GM19328 (cell line): ENCODE measurements at regions not wholly inside any gene's neighbourhood (a gene's known extent, or its start where the extent isn't known, plus 50 kb on each side); places are given as distances from the start of the nearest gene placed in this dataset.

Experiments used
- ATAC-seq: cut with Tn5 transposase; IDR thresholded peaks from one replicate; pipeline ENCODE4 v1.9.1; 2021; ENCODE audit warnings: mild to moderate bottlenecking, moderate library complexity; ENCODE audit not compliant: unreplicated experiment

DNA sequence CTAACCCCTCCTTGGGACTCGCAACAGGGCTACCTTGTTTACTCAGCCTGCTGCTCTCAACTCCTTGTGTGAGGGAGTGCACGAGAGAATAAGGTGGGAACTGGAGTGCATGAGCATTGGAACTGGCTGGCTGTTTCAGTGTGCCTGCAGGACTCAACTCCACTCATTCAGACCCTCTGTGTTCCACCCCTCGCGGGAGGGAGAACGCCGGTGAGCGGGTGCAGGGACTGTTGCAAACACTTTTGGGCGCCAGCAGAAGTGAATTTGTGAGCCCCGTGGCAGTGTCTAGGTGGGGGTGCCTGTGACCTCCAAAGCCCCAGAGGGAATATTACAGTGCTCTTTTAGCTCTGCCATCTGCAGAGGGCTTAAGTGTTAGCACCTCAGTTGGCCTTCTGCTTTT, 1978.3 kb upstream of the PIK3C3 start:
- no peak for ATAC-seq

DNA sequence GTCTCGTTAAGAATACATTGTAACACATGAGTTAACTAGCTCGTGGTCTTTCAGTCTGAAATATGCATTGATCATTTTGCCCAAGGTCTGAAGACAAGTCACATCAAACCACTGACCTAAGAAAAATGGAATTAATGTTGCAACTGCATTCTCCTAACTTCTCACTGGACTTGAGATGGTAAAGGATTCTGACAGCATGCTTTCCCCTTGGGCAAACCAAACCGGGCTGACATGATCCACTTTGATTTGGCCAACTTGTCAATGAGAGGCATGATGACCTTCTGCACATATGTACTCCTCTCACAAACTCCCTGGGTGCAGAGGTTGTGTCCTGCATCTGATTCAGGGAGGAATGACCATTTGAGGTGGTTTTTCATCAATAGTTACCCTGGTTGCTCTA, 1982.5 kb upstream of the PIK3C3 start:
- ATAC-seq, result no peak

DNA sequence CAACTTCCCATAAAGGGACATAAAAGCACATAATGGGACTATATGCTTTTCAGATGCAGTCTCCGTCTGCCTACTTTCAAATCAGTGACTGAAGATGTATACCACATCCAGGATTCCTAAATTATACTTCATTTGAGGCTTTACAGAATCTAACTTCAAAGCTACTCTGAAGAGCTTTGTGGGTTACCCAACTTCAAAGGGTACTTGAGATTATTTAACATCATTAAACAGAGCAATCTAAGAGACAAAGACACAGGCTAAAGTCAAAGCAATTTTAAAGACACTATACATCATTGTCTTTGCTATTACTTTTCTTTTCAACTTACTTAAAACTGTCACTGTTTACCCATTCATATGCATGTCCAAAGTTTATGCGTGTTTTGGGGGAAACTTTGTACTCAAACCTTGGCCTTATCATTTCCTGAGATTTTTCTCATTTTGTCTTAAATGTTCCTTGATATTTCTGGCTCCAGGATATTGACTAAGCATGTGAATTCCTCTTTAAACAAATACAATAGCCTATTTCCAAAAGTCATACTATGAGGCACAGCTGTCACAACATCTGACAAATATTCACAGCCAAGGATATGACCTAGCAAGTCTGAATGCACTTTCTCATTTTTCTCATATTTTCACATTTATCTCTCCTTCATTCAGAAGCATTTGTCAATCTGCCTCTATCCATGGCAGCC, 1985.1 kb upstream of the PIK3C3 start:
- ATAC-seq, result no peak

DNA sequence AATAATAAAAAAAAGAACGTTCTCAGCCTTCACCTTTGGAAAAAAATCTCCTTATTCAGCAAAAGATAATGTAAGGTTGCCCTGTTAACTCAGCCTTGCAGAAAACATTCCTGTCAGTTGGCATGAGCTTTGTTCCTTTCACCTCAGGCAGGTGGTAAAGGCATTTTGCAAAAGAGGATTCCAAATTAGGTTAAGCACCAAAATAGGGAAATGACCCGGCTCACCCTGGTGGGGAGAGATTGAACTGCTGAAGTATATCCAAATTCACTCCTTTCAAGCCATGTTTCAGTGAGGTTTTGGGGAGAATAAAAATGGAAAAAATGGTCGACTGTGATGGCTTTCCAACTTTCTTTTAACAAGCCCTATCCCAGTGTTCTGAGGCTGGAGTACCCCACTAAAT, 1988.8 kb upstream of the PIK3C3 start:
- no peak for ATAC-seq

DNA sequence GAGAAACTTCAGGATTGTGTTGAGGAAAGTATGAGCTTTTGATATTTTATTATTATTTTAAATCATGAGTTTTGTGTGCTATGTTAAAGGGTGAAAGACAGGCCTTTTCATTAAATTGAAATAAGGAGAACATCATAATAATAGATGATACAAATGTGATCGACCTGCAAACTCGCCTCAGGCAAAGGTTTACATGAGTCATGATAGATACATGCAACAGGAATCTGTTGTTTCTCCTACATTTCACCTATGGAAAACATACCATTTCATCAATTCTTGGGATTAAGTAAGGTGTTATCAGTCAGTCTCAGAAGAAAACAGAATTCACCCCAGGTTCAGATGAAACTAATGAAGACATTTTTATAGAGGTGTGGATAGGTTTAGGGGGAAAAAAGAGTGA, 1992.5 kb upstream of the PIK3C3 start:
- ATAC-seq, result no peak

DNA sequence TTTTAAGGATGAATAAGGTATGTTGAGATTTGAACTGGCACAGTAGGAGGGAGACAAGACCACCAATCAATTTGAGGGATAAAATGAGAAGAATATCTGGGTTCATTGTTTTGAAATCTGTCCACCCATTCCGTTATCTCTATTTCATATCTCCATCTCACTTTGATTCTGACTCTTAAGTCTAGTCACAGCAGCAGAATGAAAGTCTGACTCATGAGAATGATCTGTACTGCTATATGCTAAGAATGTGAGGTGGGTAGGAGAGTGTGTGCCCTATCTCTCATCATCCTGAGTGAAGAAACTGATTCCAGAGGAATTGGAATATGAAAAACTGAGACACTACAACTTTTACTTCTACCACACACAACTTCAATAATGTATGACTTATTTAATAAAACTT, 1994.5 kb upstream of the PIK3C3 start:
- ATAC-seq, result no peak

DNA sequence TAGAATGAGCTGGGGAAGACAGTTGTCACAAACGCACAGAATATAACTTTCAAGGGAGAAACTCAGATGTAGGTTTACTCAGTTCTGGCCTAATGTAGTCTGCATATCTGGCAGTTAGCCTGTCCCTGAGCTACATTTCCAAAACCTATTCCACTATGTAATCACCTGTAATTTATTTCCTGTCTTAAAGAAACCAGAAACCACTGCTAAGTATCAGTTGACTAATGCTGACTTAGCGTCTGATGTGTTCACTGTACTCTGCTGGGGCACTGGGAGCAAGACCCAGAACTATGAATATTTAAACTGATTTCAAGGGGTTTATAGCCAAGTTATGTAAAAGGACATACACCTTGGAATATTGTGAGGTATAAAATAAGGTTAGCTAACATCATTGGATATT, 1995.2 kb upstream of the PIK3C3 start:
- ATAC-seq, result no peak

DNA sequence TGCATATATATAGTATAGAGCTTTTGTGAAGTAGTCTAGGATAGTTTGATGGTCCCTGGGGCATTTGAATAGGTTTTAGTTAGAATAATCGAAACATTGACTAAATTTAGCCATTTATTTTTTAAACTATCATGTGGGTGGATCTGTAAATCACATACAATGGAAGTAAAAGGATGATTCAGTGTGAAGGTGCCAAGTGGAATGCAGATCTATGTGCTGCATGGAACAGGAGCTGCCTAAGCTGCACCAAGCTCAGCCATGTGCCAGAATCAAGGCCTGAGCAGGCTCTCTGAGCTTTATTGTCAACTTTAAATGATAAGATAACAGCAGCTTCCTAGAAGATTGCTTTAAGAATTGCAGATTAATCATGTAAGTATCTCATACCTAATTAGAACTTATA, 1996.2 kb upstream of the PIK3C3 start:
- ATAC-seq, result no peak

DNA sequence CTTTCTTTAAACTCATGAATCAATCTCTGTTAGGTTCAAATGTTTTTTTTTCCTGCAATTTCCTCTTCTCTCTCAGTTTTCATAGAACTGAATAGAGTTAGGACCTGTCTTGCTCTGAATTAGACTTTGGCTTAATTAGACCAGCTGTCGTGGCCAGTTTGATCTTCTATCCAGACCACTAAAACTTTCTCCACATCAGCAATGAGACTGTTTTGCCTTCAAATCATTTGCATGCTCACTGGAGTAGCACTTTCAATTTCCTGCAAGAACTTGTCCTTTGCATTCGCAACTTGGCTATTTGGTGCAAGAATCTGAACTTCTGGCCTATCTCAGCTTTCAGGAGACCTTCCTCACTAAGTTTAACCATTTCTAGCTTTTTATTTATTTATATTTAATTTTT, 2002.2 kb upstream of the PIK3C3 start:
- no peak for ATAC-seq

DNA sequence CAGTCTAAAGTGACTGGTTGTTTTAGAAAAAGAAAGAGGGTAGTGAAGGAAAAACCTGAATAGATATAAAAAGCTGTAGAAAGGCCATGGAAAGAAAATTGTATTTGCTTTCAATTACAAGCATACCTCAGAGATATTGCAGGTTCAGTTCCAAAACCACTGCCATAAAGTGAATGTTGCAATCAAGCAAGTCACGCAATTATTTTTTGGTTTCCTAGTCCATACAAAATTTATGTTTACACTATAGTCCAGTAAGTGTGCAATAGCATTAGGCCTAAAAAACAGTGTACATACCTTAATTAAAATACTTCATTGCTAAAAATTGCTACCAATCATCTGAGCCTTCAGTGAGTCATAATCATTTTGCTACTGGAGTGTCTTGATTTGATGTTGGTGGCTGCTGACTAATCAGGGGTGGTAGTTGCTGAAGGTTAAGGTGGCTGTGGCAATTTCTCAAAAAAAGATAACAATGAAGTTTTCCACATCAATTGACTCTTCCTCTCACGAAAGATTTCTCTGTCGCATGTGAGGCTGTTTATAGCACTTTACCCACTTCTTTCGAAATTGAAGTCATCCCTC, 2003.8 kb upstream of the PIK3C3 start:
- no peak for ATAC-seq

DNA sequence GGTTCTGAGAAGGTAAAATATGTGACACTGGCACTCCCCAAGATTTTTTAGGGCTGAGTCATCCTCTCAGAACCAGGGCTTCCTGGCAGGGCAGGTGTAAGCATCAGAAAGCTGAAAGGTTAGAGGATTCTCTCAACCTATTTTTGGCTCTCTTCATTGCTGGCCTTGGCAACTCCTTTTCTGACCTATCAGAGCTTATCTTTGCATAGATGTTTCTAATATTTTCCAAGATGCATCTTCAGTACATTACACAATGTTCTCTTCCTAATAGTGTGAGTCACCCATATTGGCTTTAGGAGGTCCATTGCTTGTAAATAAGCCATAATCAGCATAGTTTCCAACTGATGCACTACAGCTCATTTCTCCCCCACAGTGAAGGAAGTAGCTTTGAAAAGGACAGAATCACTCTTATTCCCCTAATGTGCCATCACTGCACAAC, 2008.4 kb upstream of the PIK3C3 start:
- ATAC-seq, result no peak

DNA sequence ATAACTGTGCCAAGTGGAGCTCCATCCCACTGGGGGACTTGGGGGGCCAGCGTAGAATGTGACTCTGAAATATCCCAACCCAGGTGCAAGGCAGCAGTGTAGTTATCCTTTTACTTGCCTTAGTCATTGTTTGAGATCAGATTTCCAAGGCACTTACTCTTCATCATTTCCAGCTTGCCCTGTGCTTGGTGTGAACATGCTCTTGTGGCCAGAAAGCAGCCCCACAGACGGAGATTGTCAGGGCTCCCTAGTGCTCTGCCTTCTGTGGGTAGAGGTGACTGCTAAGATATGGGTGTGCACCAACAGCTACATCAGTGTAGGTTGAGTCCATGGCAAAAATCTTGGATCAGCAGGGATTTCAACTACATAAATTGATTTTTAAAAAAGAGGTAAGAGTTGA, 2010.0 kb upstream of the PIK3C3 start:
- no peak for ATAC-seq

DNA sequence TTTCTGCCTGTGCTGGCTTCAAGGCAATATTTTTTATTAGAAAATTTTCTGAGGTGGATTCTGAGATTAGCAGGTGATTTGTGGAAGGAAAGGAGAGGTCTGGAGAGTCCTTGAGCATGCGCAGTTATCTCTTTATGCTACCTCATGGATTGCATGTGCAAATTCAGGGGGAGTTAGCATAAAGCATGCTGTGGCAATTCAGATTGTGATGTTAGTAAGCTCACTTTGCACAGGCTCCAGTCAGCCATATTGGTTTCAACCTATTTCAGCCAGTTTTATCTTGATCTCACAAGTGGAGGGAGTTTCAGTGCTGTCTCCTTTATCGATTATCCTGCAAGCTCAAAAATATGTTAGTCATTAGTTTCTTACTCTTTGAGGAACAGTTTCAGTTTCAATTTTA, 2012.3 kb upstream of the PIK3C3 start:
- ATAC-seq, result no peak

DNA sequence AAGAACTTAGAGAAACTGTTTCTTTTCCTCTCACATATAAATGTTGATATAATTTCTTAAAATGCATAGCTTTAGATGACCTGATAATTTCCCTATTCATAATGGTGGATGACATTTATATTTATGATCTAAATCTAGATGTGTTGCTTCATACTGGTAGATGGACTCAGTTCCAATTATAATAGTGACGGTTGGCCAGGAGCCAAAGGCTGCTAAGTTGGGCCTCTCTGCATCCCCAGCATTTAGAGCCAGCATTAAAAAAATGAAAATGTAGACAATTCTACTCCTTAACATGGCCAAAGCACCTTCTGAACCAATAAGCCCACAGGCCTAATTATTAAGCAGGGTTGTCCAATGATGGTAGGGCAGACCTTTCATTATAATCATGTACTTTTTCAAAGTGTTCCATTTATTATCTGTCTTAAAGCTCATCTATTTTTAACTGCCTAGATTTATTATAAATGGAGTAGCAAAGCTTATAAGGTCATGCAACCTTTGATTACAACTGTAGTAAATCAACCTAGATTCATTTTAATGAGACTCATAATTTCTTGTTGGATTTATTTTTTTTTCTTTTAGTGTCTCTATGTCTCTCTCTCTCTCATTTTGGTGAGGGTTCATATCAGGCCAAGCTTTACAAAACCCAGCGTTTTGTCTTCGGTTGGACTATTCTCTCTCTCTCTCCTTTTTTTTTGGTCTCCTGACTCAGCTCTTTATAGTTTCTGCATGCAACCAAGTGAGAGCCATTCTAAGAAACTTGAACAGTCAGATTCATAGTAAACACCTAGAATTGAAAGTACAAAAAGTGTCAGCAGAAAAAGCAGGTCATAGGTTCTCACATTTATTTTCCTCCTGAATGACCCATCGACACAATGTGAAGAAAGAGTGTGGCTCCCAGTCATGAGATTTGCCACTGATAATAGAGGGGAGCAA, 2016.1 kb upstream of the PIK3C3 start:
- no peak for ATAC-seq

DNA sequence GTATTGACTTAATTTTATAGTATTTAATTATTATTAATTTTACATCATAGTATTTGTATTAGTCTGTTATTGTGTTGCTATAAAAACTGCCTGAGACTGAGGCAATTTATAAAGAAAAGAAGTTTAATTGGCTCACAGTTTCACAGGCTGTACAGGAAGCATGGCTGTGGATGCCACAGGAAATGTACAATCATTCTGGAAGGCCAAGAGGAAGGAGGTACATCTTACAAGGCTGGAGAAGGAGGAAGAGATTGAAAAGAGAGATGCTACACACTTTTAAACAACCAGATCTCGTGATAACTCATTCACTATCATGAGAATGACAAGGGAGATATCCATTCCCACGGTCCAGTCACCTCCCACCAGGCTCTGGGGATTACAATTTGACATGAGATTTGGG, 2019.4 kb upstream of the PIK3C3 start:
- no peak for ATAC-seq

DNA sequence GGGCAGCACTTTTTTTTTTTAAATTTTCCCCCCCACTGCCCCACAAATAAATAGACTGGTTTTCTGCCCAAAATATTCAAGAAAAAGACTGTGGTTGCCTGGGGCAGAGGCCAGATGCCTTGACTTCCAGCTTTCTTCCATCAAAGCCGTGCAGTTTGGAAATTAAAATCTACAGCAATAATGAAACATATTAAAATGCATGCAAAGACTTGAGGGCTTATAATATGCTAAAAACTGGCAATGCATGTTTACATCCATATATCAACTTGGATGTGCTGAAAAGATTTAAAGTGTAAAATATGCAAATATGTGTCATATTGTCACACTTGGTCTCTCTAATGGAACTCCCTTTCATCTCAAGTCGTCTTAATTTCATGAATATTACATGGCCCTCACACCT, 2036.2 kb upstream of the PIK3C3 start:
- ATAC-seq, result no peak

DNA sequence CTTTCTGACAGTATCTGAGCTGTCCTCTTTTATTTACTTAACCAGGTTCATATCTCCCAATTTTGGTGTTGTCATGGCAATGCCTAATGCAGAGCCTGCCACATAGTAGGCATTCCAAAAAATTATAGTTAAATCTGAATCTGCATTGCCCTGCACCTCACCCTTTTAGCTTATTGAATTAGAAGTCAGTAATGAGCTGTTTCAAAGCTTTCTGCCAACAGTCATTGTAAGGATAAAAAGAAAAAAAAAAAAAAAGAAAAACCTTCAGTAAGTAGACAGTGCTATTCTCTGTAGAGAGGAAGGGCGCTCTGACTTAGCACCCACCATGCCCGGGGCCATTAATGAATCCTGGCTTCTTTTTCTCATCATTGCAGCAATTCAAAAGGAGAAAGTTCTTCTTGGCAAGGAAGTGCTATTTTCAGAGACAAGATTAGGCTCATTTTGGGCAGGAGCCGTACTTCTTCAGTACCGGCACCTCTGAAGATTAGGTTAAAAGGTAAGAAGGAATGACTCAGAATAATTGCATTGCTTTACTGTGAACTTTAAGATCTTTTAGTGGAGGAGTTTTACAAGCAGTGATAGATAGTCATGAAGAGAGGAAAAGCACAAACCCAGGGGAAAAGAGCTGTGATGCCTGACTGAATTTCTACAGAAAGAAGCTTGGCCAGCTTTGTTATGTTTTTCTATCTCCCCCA, 2041.2 kb upstream of the PIK3C3 start:
- ATAC-seq, result no peak

DNA sequence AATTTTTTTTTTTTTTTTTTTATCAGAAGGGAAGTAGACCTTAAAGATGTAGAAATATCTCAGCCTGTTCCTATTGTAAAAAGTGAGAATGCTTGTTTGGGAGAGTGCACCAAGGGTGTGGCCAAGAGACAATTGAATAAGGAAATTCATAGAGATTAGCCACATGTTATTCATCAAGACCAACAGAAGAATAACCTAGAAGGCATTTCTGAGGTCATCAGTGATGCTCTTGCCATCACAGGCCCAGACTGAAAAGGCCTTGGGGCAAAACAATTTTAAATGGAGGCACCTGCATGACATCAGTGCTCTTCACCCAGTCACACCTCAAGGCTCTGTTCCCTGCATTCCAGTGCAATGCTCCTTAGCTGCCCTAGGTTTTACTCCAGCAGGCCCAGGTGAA, 2043.3 kb upstream of the PIK3C3 start:
- ATAC-seq, result no peak

DNA sequence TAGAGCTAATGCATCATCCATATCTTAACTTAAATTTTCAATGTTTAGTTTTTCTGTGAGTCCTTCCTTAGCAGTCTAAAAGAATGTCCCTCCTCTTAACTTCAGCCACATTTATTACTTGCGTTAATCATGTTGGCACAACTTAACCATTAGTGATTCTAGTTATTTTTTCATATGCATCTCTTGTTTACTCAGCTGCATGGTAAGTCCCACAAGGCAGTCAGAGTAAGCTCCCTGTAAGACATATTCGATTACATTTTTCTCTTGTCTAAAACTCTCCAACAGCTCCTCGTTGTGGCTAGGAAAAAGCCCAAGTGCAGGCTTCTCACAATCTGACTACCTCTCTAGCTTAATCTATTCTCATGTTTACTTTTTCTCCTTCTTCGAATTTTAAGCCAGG, 2045.3 kb upstream of the PIK3C3 start:
- no peak for ATAC-seq

DNA sequence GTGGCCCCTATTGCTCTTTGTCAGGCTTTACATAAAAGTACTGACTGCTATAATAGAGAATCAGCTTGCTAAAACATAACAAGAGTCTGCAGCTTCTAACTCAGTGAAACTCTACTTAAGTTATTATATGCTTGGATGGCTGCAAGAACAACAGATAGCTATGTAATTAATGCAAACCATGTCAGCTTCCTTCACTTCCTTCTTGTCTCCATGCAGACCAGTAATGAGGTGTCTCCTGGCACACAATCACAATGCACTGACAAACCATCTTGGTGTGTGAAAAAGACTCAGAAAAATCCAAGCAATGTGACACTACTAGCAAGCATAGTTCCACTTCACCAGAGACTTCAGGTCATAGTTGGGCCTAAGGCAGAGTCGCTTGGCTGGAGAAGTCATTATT, 2068.9 kb upstream of the PIK3C3 start:
- no peak for ATAC-seq

DNA sequence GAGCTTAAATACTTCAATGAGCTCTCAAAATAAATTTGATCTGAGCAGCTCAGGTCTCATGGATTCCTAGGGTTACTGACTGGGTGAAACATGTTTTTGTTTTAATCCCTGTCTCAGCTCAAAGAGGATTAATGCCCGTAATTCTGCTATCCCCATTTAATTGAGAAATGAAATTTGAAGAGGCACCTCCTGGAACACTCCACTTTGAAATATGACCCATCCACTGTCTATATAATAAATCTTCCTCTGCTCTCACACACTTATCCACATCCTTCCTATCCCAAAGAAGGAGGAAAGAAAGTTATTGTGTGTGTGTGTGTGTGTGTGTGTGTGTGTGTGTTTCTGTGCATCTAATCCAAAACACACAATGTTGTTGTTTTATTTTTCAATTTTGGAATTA, 2082.4 kb upstream of the PIK3C3 start:
- ATAC-seq, result no peak
